ENCODE measurements at regions not wholly inside any gene's neighbourhood (a gene's known extent, or its start where the extent isn't known, plus 50 kb on each side); places are given as distances from the start of the nearest gene placed in this dataset.

DNA sequence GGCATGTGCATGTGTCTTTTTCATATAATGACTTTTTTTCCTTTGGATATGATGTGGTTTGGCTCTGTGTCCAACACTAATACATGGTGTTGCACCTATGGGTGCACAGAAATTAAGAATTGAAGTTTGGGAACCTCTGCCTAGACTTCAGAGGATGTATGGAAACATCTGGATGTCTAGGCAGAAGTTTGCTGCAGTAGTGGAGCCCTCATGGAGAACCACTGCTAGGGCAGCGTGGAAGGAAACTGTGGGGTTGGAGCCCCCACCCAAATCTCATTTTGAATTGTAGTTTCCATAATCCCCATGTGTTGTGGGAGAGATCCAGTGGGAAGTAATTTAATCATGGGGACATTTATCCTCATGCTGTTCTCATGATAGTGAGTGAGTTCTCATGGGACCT lies 235.0 kb upstream of the TRPC7 start:
- 100% methylated on average over 1 of the region's 1 CpG for WGBS
- Histone ChIP-seq H3K36me3 (no peaks in the 10 kb centered on the region), H3K27ac (no peak overlapping the region), H3K4me1 (replicated peaks) (no peaks in the 10 kb centered on the region), H3K9me3 (no peaks in the 10 kb centered on the region), H3K27me3 (replicated peaks; ENCODE audit: insufficient read depth) (no peaks in the 10 kb centered on the region), H3K4me3 (no peak overlapping the region)
- no peak for DNase-seq (ENCODE audit: low spot score)
- TF ChIP-seq POLR2AphosphoS5 (IDR thresholded peaks at IDR 0.05), result no peak
- no peak for TF ChIP-seq POLR2A (IDR thresholded peaks at IDR 0.05)
- TF ChIP-seq, protein P1, sequence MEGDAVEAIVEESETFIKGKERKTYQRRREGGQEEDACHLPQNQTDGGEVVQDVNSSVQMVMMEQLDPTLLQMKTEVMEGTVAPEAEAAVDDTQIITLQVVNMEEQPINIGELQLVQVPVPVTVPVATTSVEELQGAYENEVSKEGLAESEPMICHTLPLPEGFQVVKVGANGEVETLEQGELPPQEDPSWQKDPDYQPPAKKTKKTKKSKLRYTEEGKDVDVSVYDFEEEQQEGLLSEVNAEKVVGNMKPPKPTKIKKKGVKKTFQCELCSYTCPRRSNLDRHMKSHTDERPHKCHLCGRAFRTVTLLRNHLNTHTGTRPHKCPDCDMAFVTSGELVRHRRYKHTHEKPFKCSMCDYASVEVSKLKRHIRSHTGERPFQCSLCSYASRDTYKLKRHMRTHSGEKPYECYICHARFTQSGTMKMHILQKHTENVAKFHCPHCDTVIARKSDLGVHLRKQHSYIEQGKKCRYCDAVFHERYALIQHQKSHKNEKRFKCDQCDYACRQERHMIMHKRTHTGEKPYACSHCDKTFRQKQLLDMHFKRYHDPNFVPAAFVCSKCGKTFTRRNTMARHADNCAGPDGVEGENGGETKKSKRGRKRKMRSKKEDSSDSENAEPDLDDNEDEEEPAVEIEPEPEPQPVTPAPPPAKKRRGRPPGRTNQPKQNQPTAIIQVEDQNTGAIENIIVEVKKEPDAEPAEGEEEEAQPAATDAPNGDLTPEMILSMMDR (IDR thresholded peaks at IDR 0.05), result no peak
- intact Hi-C loops (cut with DNase I), result no loop called here

DNA sequence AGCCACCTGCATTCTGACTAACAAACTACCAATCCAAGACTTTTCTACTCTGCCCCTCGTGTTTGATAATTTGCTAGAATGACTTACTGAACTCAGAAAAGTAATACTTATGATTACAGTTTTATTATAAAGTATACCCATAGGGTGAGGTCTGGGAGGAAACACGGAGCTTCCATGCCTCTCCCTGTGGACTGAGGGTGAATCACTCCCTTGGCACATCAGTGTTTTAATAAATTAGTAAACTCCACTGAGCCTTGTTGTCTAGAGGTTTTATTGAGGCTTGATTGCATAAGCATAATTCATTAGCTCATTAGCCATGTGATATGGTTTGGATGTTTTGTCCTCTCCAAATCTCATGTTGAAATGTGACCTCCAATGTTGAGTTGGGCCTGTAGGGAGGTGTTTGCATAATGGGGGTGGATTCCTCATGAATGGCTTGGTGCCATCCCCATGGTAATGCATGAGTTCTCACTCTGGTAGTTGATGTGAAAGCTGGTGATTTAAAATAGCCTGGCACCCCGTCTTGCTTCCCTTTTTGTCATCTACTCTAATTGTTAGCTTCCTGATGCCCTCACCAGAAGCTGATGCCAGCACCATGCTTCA lies 233.6 kb upstream of the TRPC7 start:
- Histone ChIP-seq H3K27ac (no peak overlapping the region), H3K36me3 (no peaks in the 10 kb centered on the region), H3K9me3 (no peaks in the 10 kb centered on the region), H3K4me1 (replicated peaks) (no peaks in the 10 kb centered on the region), H3K4me3 (no peak overlapping the region), H3K27me3 (replicated peaks; ENCODE audit: insufficient read depth) (no peaks in the 10 kb centered on the region)
- DNase-seq (ENCODE audit: low spot score), result no peak
- TF ChIP-seq, protein P1 (IDR thresholded peaks at IDR 0.05), result no peak
- TF ChIP-seq POLR2A (IDR thresholded peaks at IDR 0.05), result no peak
- no peak for TF ChIP-seq POLR2AphosphoS5 (IDR thresholded peaks at IDR 0.05)
- intact Hi-C loops (cut with DNase I), result no loop called here
- 83% methylated on average over 3 of the region's 3 CpGs for WGBS

DNA sequence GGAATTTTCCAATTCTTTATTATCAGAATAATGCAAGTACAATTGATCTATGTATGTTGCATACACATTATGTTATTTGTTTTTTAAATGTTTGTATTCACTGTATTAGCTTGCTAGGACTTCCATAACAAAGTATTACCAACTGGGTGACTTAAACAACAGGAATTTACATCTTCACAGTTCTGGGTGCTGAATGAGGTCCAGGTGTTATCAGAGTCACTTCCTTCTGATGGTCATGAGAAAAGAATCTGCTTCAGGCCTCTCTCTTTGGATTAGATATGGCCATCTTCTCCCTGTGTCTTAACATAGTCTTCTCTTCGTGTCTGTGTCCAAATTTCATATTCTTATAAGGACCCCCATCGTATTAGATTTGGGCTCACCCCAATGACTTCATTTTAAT lies 229.1 kb upstream of the TRPC7 start:
- Histone ChIP-seq H3K27ac (no peak overlapping the region), H3K4me3 (no peak overlapping the region), H3K9me3 (no peaks in the 10 kb centered on the region), H3K27me3 (replicated peaks; ENCODE audit: insufficient read depth) (no peaks in the 10 kb centered on the region), H3K36me3 (no peaks in the 10 kb centered on the region), H3K4me1 (replicated peaks) (no peaks in the 10 kb centered on the region)
- TF ChIP-seq POLR2AphosphoS5 (IDR thresholded peaks at IDR 0.05), result no peak
- TF ChIP-seq, protein P1 (IDR thresholded peaks at IDR 0.05), result no peak
- no peak for TF ChIP-seq POLR2A (IDR thresholded peaks at IDR 0.05)
- 68% methylated on average over 2 of the region's 2 CpGs for WGBS
- intact Hi-C loops (cut with DNase I), result no loop called here
- no peak for DNase-seq (ENCODE audit: low spot score)

DNA sequence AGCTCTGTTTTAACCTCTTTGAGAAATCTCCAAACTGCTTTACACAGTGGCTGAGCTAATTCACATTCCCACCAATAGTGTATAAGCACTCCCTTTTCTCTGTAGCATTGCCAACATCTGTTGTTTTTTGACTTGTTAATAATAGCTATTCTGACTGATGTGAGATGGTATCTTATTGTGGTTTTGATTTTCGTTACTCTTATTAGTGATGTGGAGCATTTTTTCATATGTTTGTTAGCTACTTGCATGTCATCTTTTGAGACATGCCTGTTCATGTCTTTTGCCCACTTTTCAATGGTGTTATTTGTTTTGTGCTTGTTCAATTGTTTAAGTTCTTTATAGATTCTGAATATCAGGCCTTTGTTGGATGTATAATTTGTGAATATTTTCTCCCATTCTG lies 225.2 kb upstream of the TRPC7 start:
- TF ChIP-seq, protein P1 (IDR thresholded peaks at IDR 0.05), result no peak
- TF ChIP-seq POLR2AphosphoS5 (IDR thresholded peaks at IDR 0.05), result no peak
- no peak for TF ChIP-seq POLR2A (IDR thresholded peaks at IDR 0.05)
- no peak for DNase-seq (ENCODE audit: low spot score)
- no peaks in the 10 kb centered on the region for H3K9me3 ChIP-seq
- H3K4me1 ChIP-seq (replicated peaks), result no peaks in the 10 kb centered on the region
- no peak overlapping the region for H3K4me3 ChIP-seq
- WGBS, result 42% methylated on average over 1 of the region's 1 CpG
- no peaks in the 10 kb centered on the region for H3K36me3 ChIP-seq
- H3K27ac ChIP-seq, result no peak overlapping the region
- intact Hi-C loops (cut with DNase I), result no loop called here
- no peaks in the 10 kb centered on the region for H3K27me3 ChIP-seq (replicated peaks; ENCODE audit: insufficient read depth)

DNA sequence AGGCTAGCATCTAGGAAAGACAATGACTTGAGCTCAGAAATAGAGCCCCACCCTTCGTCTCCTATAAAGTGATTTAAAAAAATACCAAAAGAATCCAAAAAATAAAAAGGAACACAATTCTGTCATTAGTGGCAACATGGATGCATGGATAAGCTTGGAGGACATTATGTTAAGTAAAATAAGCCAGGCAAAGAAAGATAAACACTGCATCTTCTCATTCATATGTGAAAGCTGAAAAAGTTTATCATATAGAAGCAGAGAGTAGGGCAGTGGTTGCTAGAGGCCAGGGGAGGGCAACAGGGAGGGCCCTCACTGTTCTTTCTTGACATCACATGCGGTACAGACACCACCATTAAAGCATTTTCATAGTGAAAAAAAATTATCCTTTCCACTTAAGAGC lies 220.9 kb upstream of the TRPC7 start:
- Histone ChIP-seq H3K9me3 (no peaks in the 10 kb centered on the region), H3K27me3 (replicated peaks; ENCODE audit: insufficient read depth) (no peaks in the 10 kb centered on the region), H3K4me1 (replicated peaks) (no peaks in the 10 kb centered on the region), H3K27ac (no peak overlapping the region), H3K4me3 (no peak overlapping the region), H3K36me3 (no peaks in the 10 kb centered on the region)
- intact Hi-C loops (cut with DNase I), result no loop called here
- no peak for DNase-seq (ENCODE audit: low spot score)
- TF ChIP-seq POLR2AphosphoS5 (IDR thresholded peaks at IDR 0.05) (no peak), POLR2A (IDR thresholded peaks at IDR 0.05) (no peak)
- TF ChIP-seq, protein P1 (IDR thresholded peaks at IDR 0.05), result no peak
- 73% methylated on average over 2 of the region's 2 CpGs for WGBS

All from prostate gland (tissue), 2 donors.